ENCODE measurements at regions not wholly inside any gene's neighbourhood (a gene's known extent, or its start where the extent isn't known, plus 50 kb on each side); places are given as distances from the start of the nearest gene placed in this dataset.

DNA sequence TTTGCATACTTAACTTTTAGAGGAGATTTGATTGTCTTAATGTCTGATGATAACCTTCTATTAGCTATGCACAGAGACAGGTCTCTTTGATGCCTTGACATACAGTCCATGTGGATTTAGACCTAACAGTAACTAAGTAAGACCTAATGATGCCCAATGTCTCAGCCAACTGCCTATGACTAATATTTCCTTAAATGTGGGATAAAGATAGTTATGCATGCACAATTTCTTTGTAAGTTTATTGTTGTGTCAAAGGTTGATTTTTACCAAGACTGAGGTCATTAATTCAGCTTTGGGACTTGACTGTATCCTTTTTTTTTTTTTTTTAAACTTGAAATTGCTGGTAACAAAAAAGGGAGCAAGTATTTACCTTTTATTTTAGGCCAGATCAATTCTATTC lies 450.0 kb downstream of the HAO1 start:
- TF ChIP-seq, protein P1, sequence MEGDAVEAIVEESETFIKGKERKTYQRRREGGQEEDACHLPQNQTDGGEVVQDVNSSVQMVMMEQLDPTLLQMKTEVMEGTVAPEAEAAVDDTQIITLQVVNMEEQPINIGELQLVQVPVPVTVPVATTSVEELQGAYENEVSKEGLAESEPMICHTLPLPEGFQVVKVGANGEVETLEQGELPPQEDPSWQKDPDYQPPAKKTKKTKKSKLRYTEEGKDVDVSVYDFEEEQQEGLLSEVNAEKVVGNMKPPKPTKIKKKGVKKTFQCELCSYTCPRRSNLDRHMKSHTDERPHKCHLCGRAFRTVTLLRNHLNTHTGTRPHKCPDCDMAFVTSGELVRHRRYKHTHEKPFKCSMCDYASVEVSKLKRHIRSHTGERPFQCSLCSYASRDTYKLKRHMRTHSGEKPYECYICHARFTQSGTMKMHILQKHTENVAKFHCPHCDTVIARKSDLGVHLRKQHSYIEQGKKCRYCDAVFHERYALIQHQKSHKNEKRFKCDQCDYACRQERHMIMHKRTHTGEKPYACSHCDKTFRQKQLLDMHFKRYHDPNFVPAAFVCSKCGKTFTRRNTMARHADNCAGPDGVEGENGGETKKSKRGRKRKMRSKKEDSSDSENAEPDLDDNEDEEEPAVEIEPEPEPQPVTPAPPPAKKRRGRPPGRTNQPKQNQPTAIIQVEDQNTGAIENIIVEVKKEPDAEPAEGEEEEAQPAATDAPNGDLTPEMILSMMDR (IDR thresholded peaks at IDR 0.05) = no peak
- TF ChIP-seq POLR2A (IDR thresholded peaks at IDR 0.05) = no peak
- TF ChIP-seq POLR2AphosphoS5 (IDR thresholded peaks at IDR 0.05) = no peak

Data from transverse colon (tissue), 4 donors.